ENCODE measurements at regions not wholly inside any gene's neighbourhood (a gene's known extent, or its start where the extent isn't known, plus 50 kb on each side); places are given as distances from the start of the nearest gene placed in this dataset.

GRCh38 chr14:71621980-71622605 is 310.1 kb upstream of the RGS6 start:
- 88 to 94% methylated on average over 4 of the region's 4 CpGs for WGBS, 2 donors
- no peak overlapping the region for H3K4me3 ChIP-seq (ENCODE audit: low read depth, poor library complexity, severe bottlenecking)
- DNase-seq (ENCODE audit: low spot score in 2 of 2), result no peak
- intact Hi-C loops (cut with DNase I; ENCODE audit: low total_unique reads), result no loop called here
- no peak for TF ChIP-seq POLR2A (IDR thresholded peaks at IDR 0.05)

- WGBS, 2 donors, result 86 to 98% methylated on average over 8 of the region's 8 CpGs
- DNase-seq (ENCODE audit: low spot score in 2 of 2), result no peak
- no peak overlapping the region for H3K4me3 ChIP-seq (ENCODE audit: low read depth, poor library complexity, severe bottlenecking)
- TF ChIP-seq CTCF (IDR thresholded peaks at IDR 0.05), result no peak
- no peak for TF ChIP-seq POLR2A (IDR thresholded peaks at IDR 0.05)
- intact Hi-C loops (cut with DNase I; ENCODE audit: low total_unique reads), result no loop called here
Observed at GRCh38 chr14:71623939-71624338, 308.3 kb upstream of the RGS6 start.

GRCh38 chr14:71625175-71625574 is 307.1 kb upstream of the RGS6 start:
- intact Hi-C loops (cut with DNase I; ENCODE audit: low total_unique reads), result no loop called here
- H3K4me3 ChIP-seq (ENCODE audit: low read depth, poor library complexity, severe bottlenecking), result no peak overlapping the region
- DNase-seq (ENCODE audit: low spot score in 2 of 2), result no peak
- WGBS, 2 donors, result 95 to 96% methylated on average over 6 of the region's 6 CpGs
- TF ChIP-seq POLR2A (IDR thresholded peaks at IDR 0.05) (no peak), CTCF (IDR thresholded peaks at IDR 0.05) (no peak)

GRCh38 chr14:71625891-71626701 is 306.1 kb upstream of the RGS6 start:
- intact Hi-C loops (cut with DNase I; ENCODE audit: low total_unique reads), result no loop called here
- TF ChIP-seq POLR2A (IDR thresholded peaks at IDR 0.05) (no peak), CTCF (IDR thresholded peaks at IDR 0.05) (no peak)
- DNase-seq (ENCODE audit: low spot score in 2 of 2), result no peak
- no peak overlapping the region for H3K4me3 ChIP-seq (ENCODE audit: low read depth, poor library complexity, severe bottlenecking)
- 77 to 79% methylated on average over 6 of the region's 6 CpGs for WGBS, 2 donors

- no peak for DNase-seq (ENCODE audit: low spot score in 2 of 2)
- TF ChIP-seq CTCF (IDR thresholded peaks at IDR 0.05) (no peak), POLR2A (IDR thresholded peaks at IDR 0.05) (no peak)
Observed at GRCh38 chr14:71628433-71628832, 303.8 kb upstream of the RGS6 start.

GRCh38 chr14:71629250-71629649 is 303.0 kb upstream of the RGS6 start:
- intact Hi-C loops (cut with DNase I; ENCODE audit: low total_unique reads), result no loop called here

More at GRCh38 chr14:71628433-71628832, 303.8 kb upstream of the RGS6 start:
- intact Hi-C loops (cut with DNase I; ENCODE audit: low total_unique reads), result no loop called here
- H3K4me3 ChIP-seq (ENCODE audit: low read depth, poor library complexity, severe bottlenecking), result no peak overlapping the region

More at GRCh38 chr14:71629250-71629649, 303.0 kb upstream of the RGS6 start:
- 91 to 93% methylated on average over 1 of the region's 1 CpG for WGBS, 2 donors
- no peak for DNase-seq (ENCODE audit: low spot score in 2 of 2)
- TF ChIP-seq POLR2A (IDR thresholded peaks at IDR 0.05) (no peak), CTCF (IDR thresholded peaks at IDR 0.05) (no peak)
- no peak overlapping the region for H3K4me3 ChIP-seq (ENCODE audit: low read depth, poor library complexity, severe bottlenecking)

All from lower leg skin (tissue), 4 donors.